Activated naive CD4-positive, alpha-beta T cell treated with anti-CD3 and anti-CD28 coated beads, Interleukin-2, amount 50 U/mL, for 72 hours (primary cell): ENCODE measurements at regions not wholly inside any gene's neighbourhood (a gene's known extent, or its start where the extent isn't known, plus 50 kb on each side); places are given as distances from the start of the nearest gene placed in this dataset.
A peak's percentile ranks its signal among the peaks of the same experiment; 100 is the strongest.

Source experiments
- ATAC-seq, 2 donors: fragments of 150-1000 bp; cut with Tn5 transposase; 2 replicates each; pipeline ENCODE4 v1.10.0; 2021; ENCODE audit warnings: mild to moderate bottlenecking in 2 of 2, moderate library complexity in 2 of 2
- DNase-seq, 2 donors: peaks; one replicate each; pipeline ENCODE4 v3.0.0; 2021 to 2022; ENCODE audit warnings: low spot score in 2 of 2
- H3K27ac Mint-ChIP-seq, 2 donors: one replicate each; pipeline ENCODE4 v1.8.0; 2022; ENCODE audit warnings: mild to moderate bottlenecking in 2 of 2, mixed read lengths in 2 of 2
- H3K36me3 Mint-ChIP-seq, 2 donors: one replicate each; pipeline ENCODE4 v1.8.0; 2022; ENCODE audit warnings: mixed read lengths in 2 of 2
- H3K9me3 Mint-ChIP-seq, 2 donors: one replicate each; pipeline ENCODE4 v1.8.0; 2022; ENCODE audit warnings: mixed read lengths in 2 of 2

DNA sequence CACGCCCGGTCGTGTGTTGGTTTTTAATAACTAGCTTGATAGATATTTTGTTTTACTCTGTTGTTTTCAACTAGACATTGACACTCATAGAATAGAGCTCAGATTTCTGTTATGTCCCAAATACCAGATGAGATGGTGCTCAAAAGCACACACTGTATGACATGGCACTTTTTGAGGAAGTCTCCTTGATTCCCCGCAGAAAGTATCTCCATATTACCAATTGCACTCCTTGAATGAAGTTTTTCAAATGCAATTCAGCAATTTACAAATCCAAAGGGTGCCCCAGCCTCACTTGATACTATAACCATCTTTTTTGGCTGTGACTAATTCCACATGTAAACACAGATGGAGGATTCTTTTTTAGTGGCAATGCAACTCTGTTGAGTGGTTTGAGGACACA is 92.0 kb upstream of the IGF1R start:
- Mint-ChIP-seq H3K27ac (no peak overlapping the region), H3K9me3 (no peaks in the 10 kb centered on the region), H3K36me3 (no peaks in the 10 kb centered on the region)
- ATAC-seq (no peak), DNase-seq (no peak)

DNA sequence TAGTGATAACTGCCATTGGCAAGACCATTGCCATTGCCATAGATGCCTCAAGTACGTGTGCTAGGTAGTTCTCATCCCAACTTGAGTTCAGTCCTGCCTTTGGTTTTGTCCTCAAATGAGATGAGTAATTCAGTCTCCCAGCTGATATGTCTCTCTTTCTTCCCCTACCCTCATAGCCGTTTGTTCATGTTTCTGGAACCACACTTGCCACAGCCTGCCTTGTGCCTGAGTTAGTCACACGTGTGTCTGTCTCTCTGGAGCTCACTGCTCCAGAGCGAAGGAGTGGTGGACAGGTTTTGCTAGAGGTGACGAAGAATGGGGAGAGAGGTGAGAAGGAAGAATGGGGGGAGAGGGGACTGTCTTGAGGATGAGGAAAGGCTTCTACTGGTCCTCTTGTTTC is 88.0 kb upstream of the IGF1R start:
- Mint-ChIP-seq H3K27ac (no peak overlapping the region), H3K36me3 (no peaks in the 10 kb centered on the region), H3K9me3 (no peaks in the 10 kb centered on the region)
- DNase-seq = no peak
- ATAC-seq = peak in 1 of 2 donors; percentile 55

DNA sequence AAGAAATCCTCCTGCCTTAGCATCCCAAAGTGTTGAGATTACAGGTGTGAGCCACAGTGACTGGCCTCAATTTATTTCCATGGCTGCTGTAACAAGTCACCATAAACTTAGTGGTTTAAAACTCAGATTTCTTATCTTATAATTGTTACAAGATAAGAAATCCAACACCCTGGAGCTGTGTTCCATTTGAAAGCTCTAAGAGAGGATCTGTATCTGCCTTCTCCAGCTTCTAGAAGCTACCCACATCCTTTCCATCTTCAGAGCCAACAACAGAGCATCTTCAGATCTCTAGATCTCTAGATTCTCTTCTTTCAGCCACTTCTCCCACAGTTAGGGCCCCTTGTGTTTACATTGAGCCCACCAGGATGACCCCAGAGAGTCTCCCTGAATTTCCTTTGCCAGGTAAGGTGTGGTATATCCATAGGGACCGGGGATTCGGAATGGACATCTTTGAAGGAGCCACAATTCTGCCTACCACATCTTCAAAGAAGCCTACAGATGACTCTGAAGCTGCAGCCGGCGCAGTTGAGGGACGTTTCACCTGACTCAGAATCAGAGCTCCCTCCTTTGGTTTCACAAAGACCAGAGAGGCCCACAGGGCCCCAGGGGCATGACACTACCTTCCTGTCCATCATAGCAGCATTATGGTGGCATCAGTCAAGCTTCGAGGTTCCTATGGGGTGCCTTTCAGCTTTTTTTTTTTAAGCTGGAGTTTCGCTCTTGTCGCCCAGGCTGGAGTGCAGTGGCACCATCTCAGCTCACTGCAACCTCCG is 87.0 kb upstream of the IGF1R start:
- peak overlapping the region in 1 of 2 donors; percentile 56 for H3K27ac Mint-ChIP-seq

DNA sequence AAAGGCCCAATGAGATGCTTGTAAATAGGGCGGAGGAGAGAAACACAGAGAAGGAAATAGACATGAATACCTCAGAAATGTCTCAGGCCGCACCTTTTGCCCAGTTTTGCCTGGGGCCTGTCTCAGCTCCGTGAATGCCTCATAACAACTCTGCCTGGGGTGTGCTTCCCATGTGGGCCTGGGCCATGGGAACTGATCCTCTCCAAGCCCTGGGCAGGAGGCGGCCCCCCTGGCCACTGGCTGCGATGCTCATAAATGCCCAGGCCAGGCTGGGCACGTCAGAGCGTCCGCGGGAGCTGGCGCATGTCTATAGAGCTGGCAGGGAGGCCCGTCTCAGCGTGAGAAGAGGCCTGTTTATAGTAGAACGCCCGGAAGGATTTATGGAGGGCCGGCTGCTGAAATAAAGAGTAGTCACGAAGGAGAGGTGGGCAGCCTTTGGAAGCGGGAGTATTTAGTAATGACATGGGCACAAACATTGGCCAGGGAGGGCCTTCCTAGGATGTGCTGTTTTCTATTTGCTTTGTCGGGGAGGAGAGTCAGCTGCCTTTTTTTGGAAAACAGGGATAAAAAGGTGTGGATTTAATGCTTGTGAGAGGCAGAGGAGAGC is 85.9 kb upstream of the IGF1R start:
- H3K27ac Mint-ChIP-seq = no peak overlapping the region
- H3K9me3 Mint-ChIP-seq = no peaks in the 10 kb centered on the region
- ATAC-seq (no peak), DNase-seq (no peak)
- no peaks in the 10 kb centered on the region for H3K36me3 Mint-ChIP-seq

More for the DNA sequence above, 87.0 kb upstream of the IGF1R start:
- DNase-seq (no peak), ATAC-seq (peak; percentile 85 to 92)
- Mint-ChIP-seq H3K9me3 (no peaks in the 10 kb centered on the region), H3K36me3 (no peaks in the 10 kb centered on the region)

DNA sequence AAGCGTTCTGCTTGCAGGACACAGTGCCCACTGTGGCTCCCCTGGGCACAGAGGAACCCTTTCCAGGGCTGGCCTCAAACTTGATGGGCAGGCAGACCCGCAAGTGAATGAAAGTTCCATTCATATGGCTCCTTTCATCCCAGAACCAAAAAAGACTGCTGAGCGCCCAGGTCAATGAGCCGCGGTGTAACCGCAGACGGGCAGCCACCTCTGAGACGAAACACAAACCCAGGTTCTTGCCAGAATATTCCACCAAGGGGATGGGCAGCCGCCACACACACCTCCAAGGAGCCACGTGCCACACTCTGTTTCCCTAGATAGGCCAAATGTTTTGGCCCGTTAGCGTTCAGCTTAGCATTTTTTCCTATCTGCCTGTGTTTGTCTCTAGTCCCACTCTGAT is 82.8 kb upstream of the IGF1R start:
- H3K27ac Mint-ChIP-seq = no peak overlapping the region
- no peaks in the 10 kb centered on the region for H3K36me3 Mint-ChIP-seq
- ATAC-seq = no peak
- DNase-seq = no peak
- no peaks in the 10 kb centered on the region for H3K9me3 Mint-ChIP-seq

DNA sequence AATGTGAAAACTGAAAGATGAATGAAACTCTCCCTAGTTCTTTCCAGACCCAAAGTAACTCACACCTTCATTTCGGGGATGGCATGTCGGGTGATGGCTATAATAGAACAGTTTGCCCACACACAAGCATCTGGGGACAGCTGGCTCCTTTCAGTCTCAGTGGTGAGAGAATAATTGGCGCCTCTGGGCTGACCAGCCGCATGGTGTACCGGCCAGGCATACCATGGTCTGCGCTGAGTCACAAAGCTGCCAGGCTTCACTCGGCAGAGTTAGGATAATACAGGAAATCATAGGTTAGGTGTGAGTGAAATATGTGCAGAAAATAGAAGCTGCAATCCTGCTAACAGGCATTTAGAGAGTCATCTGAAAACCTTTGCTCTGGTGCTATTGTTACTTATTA is 80.4 kb upstream of the IGF1R start:
- ATAC-seq = no peak
- no peaks in the 10 kb centered on the region for H3K36me3 Mint-ChIP-seq
- DNase-seq = no peak
- no peaks in the 10 kb centered on the region for H3K9me3 Mint-ChIP-seq
- no peak overlapping the region for H3K27ac Mint-ChIP-seq

DNA sequence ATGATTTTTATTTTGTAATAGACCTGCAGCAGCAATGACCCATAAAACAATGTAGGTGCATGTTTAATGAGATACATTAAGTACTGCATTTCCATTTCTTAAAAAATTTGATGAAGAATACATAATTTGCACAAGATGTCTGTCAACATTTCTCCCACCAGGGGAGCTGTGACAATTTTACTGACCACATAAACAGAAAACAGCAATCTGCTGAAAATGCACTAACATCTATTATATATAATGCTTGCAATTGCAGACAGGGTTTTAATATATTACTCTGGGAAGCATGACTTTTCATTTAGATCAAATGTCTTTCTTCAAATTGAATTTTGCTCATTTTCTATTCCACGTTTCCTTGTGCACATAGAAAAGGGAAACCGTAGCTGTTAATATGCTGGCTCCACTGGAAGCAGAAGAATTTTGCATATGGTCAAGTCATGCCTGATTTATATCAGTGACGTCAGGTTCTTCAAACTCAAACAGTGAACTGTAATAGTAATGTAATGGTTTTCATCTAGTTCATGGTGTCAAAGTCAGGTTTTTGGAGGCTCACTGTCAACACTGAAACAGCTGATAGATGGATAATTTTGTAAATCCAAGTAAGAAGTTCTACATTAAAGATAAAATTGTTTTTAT is 79.8 kb upstream of the IGF1R start:
- H3K36me3 Mint-ChIP-seq = no peaks in the 10 kb centered on the region
- H3K27ac Mint-ChIP-seq = no peak overlapping the region
- DNase-seq = no peak
- ATAC-seq = no peak
- no peaks in the 10 kb centered on the region for H3K9me3 Mint-ChIP-seq

DNA sequence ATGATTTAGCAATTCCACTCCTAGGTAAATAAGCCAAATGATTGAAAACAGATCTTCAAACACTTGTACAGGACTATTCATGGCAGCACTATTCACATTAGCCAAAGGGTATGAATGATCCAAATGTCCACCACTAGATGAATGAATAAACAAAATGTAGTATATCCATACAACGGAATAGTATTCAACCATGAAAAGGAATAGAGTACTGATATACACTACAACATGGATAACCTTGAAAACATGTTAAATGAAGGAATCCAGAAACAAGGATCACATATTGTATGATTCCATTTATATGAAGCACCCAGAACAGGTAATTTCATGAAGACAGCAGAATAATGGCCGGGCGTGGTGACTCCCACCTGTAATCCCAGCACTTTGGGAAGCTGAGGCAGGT is 78.2 kb upstream of the IGF1R start:
- Mint-ChIP-seq H3K36me3 (no peaks in the 10 kb centered on the region), H3K9me3 (no peaks in the 10 kb centered on the region), H3K27ac (no peak overlapping the region)
- ATAC-seq (no peak), DNase-seq (no peak)

DNA sequence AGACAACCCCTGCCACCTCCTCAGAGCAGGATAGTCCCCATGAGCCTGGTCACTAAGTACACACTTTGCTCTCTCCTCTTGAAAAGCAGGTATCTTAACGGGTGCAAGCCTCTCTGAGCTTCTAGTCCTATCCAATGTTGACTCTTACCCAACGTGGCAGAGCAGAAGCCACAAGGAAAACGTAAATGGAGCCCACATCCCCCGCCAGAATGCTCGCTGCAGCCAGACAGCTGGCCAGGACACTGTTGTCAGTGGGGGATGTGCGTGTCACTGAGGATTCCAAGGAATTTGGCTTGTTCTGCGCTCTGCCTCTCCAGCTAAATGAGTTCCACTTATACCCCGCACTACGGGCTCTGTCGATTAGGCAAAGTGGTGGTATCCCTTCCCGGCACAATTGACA is 67.8 kb upstream of the IGF1R start:
- no peaks in the 10 kb centered on the region for H3K9me3 Mint-ChIP-seq

DNA sequence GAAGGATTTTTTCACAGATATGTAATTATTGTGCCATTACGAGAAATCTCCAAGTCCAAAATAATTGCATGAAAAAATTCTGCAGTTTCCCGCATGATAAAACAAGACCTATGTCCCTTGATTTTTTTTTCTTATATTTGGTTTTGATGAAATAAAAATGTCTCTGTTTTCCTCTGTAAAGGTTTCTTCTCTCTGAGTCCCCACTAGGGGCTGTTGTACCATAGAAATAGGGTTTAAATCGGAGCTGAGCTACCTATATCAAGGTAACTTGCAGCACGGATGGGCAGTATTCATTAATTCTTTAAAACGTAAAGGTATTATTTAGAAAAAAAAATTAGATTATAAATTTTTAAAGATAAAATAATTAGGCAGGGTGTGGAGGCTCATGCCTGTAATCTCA is 66.6 kb upstream of the IGF1R start:
- no peaks in the 10 kb centered on the region for H3K9me3 Mint-ChIP-seq
- ATAC-seq (no peak), DNase-seq (no peak)
- H3K27ac Mint-ChIP-seq = no peak overlapping the region
- H3K36me3 Mint-ChIP-seq = peaks cover 0 to 5% of the 10 kb centered on the region in 2 donors

More for the DNA sequence above, 67.8 kb upstream of the IGF1R start:
- DNase-seq (no peak), ATAC-seq (no peak)
- Mint-ChIP-seq H3K27ac (no peak overlapping the region), H3K36me3 (peaks cover 0 to 5% of the 10 kb centered on the region in 2 donors)

DNA sequence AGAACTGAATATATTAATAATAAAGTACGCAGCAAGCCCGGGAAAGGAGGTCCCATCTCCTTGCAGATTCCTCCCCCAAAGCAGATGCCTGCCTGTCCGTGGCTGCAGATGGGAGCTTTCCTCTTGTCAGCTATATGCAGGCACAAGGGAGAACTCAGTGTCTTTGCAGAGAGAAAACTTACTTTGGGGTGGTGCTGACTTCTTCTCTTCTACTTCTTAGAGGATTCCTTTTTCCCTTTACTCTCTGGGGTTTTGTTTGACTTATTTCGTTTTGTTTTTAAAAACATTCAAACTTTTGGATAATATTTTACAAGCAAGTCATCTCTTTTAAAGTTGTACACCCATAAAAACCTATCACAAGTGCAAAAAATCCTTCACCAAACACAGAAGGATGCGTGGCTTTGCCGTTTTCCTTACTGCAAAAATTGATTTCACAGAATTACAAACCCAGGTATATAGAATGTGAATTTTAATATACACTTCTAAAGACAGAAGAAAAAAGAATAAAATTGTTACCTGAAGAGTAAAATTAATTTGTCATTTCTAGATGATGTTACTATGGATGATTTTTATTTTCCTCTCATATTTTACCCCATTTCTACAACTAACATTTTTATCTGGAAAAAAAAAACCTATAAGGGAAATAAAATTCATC is 65.3 kb upstream of the IGF1R start:
- peaks cover 0 to 5% of the 10 kb centered on the region in 2 donors for H3K36me3 Mint-ChIP-seq
- H3K9me3 Mint-ChIP-seq = no peaks in the 10 kb centered on the region
- no peak for DNase-seq
- H3K27ac Mint-ChIP-seq = no peak overlapping the region
- no peak for ATAC-seq

DNA sequence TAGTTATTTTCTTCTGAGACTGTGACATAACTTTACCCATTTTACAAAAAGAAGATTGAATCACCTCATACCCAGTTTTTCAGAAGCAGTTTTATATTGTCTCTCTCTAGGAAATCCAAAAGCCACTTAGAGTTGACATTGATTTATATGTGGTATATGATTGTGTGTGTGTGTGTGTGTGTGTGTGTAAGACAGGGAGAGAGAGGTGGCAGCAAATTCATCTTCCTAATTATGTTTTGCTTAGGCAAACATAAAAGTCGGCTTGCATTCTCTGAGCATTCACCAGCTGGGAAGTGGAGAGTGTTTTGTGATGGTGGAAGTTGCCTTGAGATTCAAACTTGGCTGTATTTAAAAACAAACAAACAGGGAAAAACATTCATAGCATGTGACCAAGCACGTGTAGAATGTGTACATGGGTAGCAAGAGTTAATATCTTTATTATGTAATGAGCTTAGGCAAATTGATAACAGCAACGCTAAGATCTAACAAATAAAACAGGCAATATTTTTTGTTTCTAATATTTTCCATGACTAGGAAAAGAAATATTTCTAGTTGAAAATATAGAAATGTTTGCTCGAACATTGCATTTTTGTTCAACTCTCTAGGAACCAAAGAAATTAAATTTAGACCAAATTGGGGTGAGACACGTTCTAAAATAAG is 64.4 kb upstream of the IGF1R start:
- ATAC-seq = no peak
- no peaks in the 10 kb centered on the region for H3K9me3 Mint-ChIP-seq
- H3K27ac Mint-ChIP-seq = no peak overlapping the region
- no peak for DNase-seq
- no peaks in the 10 kb centered on the region for H3K36me3 Mint-ChIP-seq

DNA sequence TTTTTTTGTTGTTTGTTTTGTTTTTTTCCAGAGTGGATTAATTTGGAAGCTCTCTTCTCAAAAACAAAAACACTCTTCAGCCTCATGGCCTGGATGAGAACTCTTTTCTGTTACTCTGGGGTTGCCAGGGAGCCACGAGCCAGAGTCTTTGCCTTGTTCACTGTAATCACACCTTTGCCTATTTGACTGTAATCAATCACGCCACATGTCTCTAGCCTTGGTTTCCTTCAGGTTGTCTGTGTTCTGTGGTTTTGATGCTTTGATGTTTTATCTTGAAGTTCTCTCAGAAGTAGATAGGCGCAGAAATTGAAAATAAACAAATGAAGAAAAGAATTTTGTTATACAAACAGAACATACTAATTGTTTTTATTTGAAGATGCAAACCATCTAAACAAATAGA is 62.3 kb upstream of the IGF1R start:
- DNase-seq = no peak
- no peaks in the 10 kb centered on the region for H3K9me3 Mint-ChIP-seq
- H3K27ac Mint-ChIP-seq = no peak overlapping the region
- H3K36me3 Mint-ChIP-seq = no peaks in the 10 kb centered on the region
- ATAC-seq = peak in 1 of 2 donors; percentile 66

DNA sequence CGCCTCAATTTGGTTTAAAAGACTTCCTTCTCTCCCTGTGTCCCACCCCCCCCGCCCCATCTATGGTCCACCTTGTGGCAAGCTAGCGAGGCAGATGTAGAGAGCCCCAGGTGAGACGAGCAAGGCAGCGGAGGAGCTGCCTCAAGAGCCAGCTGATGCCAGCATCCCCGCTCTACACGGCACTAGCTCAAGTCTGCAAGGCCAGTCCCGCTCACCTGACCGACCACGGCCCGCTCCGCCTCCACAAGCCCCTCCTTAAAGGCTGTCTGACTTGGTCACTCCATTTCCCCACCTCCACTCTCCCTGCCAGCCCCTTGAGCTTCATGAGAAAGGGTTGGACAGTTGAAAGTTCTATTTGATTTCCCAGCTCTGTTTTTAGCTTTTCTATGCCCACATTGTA is 56.2 kb upstream of the IGF1R start:
- no peak for DNase-seq
- no peak for ATAC-seq

DNA sequence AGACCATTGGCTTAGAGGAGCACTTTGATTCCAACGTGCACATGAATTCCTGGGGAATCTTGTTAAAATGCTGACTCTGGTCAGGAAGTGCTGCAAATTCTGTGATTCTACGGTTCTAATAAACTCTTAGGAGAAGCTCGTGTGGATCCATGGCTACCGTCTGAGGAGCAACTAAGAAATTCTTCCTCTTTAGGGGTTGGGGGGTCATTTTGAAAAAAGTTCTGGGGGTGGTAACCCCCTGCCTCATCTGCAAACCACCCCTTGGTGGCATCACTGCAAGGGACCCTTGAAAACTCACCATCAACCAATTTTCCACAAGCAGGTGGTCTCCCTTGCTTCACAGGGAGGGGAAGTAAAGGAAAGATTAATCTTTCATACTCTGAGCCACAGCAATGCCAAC is 52.2 kb upstream of the IGF1R start:
- H3K36me3 Mint-ChIP-seq = no peaks in the 10 kb centered on the region
- no peaks in the 10 kb centered on the region for H3K9me3 Mint-ChIP-seq
- no peak overlapping the region for H3K27ac Mint-ChIP-seq
- no peak for DNase-seq
- ATAC-seq = no peak

More for the DNA sequence above, 56.2 kb upstream of the IGF1R start:
- Mint-ChIP-seq H3K36me3 (no peaks in the 10 kb centered on the region), H3K27ac (no peak overlapping the region), H3K9me3 (no peaks in the 10 kb centered on the region)

DNA sequence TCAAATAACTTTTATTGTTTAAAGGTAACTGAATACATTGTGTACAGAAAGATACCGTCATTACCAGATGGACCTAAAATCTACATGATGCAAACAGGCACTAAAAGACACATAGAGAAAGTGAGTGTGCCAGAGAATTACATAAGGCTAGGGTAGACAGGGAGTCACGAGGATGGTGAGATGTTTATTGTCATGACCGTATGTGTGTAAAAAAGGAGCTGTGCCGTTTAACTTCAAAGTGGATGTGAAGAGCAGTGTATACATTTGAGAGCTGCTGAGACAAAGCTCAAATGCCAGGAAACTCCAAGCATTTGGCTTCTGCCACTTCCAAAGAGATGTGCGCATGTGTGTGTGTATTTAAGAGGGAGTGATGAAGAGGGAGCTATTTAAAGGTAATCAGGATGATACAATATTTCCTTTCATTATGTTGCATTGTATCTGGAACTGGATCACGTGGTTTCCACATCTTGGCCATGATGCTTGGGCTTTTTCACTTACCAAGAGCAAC is 51.4 kb upstream of the IGF1R start:
- no peak for ATAC-seq

DNA sequence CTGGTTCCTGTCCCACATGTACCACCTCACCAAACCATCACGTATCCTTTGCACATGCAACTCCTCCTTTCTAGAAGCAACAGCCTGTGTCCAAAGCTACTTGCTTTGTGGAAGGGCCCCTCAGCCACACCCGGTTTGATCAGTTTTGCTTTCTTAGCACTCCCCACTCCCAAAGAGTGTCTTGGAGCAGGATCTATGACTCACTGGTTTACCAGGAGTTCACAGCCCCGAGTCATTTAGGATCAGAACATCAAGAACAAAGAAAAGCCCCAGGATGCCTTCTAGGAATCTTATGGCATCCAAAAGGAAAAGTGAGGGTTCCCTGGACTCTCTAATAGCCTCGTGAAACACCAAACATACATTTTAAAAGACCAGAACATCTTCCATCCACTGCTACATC is 50.7 kb upstream of the IGF1R start:
- ATAC-seq (no peak), DNase-seq (no peak)
- no peaks in the 10 kb centered on the region for H3K9me3 Mint-ChIP-seq
- no peaks in the 10 kb centered on the region for H3K36me3 Mint-ChIP-seq
- H3K27ac Mint-ChIP-seq = no peak overlapping the region

More for the DNA sequence above, 51.4 kb upstream of the IGF1R start:
- DNase-seq = no peak
- no peaks in the 10 kb centered on the region for H3K36me3 Mint-ChIP-seq
- no peaks in the 10 kb centered on the region for H3K9me3 Mint-ChIP-seq
- no peak overlapping the region for H3K27ac Mint-ChIP-seq
